Stimulated activated CD4-positive, alpha-beta T cell treated with anti-CD3 and anti-CD28 coated beads, Interleukin-1b, Interleukin-23, amount 100 ng/mL, for 48 hours (primary cell): ENCODE measurements at regions not wholly inside any gene's neighbourhood (a gene's known extent, or its start where the extent isn't known, plus 50 kb on each side); places are given as distances from the start of the nearest gene placed in this dataset.
"Not testable (repeated sequence)": the region's sequence is repeated elsewhere in the genome, so short reads cannot be mapped to it uniquely, and the experiment has no call there.

Experiments
- DNase-seq: peaks from one replicate; pipeline ENCODE4 v3.0.0-alpha.2; 2020

DNA sequence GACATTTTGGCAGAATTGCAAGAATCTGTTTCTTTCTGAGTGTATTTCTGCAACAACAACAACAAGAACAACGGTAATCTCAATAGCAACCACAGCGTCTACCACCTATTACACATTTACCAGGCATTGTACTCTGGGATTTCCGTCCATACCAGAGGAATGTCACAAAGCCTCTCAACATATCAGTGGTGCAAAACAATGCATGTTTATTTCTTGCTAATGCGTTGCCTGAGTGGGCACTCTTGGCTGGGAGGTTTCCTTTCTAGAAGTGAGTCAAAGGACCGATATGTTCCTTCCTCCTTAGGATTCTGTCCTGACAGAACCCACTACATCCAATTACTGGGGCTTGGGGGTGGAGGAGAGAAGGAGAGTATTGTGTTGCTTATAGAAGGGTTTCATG is 585.6 kb downstream of the TSN start:
- DNase-seq = no peak

DNA sequence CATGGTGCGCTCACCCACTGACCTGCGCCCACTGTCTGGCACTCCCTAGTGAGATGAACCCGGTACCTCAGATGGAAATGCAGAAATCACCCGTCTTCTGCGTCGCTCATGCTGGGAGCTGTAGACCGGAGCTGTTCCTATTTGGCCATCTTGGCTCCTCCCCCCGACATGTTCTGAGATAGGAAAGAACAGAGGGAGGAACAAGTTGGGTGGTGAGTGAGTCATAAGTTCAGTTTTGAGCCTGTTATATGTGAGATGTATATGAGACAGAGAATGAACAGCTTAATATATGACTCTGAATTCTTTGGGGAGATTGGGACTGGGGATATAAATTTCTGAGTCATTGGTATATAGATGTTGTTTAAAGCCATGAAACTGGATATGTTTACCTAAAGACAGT is 596.7 kb downstream of the TSN start:
- not testable (repeated sequence) for DNase-seq

DNA sequence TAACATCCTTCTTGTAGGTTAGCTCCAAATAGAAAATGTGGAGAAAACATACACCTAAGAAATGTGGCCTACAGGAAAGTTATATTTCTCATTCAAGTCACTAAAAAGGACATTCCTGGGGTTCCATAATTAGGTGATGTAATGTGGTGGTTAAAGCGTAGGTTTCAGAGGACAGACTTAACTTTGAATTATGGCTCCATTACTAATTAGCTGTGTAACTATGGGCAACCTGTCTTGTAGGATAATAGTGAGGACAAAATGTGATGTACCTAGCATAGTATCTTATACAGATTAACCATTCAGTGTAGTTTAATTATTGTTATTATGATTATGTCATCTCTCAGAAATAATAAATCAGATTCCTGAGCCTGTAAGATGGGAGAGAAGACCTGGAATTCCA is 602.5 kb downstream of the TSN start:
- DNase-seq = no peak

DNA sequence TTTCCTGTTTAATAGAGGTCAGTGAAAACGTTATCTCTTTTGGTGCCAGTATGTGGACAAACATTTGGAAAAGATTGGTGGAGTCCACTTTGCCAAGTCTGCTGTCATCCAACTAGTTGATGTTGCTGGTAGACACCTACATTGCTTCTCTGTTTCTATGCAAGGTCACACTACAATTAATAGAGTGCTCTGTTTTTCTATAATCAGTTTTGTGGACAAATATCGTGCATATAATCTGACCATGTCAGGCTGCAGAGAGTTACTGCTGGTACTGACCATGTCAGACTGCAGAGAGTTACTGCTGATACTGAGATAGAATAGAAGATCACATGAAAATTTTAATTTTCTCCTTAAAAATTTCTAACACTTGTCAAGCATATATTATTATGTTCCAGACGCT is 603.3 kb downstream of the TSN start:
- no peak for DNase-seq

DNA sequence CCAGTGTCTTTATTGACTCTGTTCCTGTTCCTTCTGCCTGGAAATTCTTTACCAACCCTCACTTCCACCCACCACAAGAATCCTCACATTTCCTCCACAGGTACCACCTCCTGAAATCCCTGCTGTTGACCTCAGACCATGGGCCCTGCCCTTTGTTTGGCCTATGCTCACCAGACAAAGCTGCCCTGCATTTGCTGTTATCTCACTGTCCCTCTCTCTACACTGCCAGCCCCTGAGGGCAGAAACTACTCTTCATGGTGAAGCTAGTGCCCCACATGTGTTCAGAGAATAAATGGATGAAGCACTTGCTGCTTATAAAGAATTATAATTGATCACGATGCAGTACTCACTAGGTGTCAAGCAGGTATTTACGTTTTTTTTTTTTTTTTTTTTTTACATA is 608.4 kb downstream of the TSN start:
- DNase-seq = no peak

DNA sequence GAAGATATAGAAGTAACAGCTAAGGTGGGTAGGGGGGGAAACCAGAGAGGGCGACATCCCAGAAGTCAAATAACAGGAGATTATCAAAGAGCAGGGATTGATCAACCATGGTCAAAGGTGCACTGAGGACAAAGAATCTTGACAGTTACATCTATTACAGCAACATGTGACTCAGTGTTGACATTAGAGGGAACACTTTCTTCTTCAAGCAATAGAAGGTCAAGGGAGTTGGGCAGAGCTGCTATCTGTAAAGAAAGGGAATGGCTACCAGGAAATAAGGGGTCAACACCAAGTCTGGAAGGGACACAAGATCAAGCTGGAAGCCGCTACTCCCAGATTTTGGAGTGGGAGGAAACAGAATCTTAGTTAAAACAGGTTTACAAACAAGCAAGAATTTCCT is 611.0 kb downstream of the TSN start:
- no peak for DNase-seq

DNA sequence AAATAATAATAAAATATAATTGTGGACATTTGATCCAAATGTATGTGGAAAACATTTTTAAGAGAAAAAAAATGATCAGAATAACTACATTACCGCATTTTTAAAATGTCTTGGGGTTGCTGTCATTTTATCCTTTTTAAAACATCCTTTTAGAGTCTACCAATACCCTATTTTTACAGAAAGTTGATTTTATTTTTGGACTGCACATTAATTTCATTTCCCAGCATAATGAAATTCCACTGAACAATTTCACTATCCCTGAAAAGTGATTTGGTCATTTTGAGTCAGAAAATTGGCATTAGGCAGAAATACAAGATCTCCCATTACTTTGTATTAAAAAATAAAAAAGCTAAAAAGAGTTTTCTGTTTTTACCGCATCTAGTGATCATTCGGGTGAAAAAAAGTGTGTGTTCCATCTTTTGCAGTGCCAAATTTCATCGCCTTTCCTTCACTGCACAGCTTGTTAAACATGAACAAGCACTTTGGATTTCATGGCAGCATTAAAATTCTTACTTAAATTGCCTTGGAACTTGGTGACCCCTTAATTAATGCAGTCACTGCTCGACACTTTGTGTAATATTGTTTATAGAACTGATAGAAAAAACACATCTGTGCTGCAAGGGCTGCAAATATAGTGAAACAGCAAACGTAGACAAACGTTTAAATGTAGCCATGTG is 611.7 kb downstream of the TSN start:
- no peak for DNase-seq

DNA sequence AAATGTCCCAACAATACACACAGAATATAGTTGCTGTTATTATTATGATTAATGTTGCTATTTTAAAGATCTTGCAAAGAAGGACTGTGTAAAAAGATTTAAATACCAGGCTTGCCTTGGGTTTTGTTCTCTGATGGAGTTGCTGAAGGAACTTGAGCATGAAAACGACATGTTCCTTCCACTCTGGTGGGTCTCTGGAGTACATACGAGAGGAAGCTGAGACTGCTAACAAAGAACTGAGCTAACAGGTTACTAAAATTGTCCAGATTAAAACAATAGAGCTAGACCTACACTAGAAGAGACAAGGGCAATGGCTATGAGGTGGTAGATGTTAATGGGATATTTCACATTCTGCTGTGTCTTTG is 612.2 kb downstream of the TSN start:
- DNase-seq = no peak

DNA sequence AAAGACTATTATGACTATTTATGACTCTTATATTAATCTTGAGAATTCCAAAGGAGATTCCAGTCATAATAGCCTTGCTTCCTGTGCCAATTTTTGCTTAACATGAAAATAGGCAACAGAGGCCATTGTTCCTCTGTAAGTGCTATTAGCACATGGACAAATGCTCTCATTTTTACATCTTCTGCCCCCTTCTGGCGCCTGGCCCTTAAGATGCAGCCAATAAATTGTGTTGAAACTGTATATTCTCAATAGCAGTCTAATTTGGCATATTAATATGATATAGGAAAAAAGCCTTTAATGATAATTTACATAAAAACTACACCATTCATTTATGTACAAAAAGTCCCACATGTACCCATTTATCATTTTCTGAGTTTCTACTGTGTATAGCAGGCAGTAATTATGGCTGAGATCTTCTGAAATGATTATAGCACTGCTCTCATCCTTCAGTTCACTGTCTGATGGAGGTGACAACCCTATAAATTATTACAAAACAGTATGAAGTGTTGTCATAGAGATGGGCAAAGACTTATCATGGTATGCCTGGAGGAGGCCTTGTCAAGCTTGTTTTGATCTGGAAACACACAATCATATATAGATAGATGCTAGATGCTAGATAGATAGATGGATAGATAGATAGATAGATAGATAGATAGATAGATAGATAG is 613.3 kb downstream of the TSN start:
- DNase-seq = no peak

DNA sequence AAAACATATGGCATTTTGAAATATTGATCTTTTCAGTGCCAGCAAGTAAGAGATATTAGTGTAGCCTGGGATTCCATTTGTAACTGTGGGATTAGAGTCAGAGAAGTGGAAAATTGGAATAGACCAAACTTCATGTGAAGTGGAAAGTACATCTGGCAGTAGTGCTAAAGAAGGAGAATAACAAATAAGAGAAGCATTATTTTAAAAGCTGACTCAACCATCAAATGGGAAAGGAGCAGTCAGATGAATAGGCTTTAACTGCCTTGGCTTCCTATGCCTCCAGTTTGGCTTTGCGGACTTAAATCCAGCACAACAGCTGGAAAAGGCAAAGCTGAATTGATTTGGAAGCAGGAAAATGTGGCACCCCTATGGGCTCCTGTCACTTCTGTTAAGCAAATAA is 623.1 kb downstream of the TSN start:
- DNase-seq = no peak

DNA sequence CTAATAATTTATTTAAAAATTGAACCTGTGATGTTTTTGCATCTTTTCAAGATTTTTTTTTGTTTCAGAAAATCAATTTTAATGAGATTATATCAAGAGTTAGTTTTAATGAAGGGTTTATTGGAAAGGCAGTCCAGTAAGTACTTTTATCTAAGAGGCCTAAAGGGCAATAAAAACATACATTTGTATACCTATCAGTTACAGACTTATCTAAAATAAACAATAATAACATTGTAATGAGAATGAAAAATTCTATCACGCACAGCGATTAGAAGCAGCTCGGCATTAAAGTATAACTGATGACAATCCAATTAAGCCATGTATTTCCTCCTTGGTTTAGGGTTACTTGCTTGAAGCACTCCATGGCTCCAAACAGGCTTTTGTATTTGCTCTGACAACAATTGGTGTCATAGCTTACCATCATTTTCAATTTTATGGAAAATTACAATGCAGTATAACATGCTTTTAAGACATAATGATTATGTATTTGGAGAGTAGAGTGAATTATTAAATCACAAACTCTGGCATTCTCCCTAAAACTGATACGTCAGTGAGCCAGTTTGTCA is 629.4 kb downstream of the TSN start:
- no peak for DNase-seq

DNA sequence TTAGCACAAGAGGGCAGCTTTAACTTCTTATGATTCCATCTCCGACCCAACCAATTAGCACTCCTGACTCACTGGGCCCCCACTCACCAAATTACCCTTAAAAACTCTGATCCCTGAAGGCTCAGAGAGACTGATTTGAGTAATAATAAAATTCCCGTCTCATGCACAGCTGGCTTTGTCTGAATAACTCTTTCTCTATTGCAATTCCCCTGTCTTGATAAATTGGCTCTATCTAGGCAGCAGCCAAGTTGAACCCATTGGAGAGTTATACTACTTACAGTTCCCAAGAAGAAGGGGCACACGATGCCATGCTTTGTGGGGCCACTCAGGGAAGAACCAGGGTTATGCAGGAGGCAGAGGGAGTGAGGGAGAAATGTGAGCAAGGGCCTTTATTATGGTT is 632.8 kb downstream of the TSN start:
- no peak for DNase-seq

DNA sequence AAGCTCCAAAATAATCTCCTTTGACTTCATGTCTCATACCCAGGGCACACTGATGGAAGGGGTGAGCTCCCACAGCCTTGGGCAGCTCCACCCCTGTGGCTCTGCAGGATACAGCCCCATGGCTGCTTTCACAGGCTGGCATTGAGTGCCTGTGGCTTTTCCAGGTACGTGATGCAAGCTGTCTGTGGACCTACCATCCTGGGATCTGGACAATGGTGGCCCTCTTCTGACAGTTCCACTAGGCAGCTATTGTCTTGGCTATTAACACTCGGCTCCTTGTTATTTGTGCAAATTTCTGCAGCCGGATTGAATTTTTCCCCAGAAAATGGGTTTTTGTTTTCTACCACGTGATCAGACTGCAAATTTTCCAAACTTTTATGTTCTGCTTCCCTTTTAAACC is 634.2 kb downstream of the TSN start:
- DNase-seq = no peak

DNA sequence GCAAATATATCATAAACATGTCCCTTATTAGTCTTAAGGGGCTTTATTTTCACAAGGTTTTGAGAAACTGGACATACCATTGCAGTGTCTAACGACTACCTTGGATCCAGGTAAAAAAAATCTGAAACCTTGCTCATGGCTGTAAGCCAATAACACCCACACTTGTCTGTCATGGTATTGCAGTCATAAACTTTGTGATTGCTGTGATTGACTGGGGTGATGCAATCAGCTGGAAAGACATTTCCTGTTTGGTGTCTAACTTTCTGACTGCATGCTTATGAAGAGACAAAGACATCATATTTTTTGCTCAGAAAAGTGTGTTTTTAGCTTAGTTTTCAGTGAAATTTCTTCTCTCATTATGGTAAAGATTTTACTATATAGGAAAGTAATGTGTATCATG is 635.0 kb downstream of the TSN start:
- no peak for DNase-seq

DNA sequence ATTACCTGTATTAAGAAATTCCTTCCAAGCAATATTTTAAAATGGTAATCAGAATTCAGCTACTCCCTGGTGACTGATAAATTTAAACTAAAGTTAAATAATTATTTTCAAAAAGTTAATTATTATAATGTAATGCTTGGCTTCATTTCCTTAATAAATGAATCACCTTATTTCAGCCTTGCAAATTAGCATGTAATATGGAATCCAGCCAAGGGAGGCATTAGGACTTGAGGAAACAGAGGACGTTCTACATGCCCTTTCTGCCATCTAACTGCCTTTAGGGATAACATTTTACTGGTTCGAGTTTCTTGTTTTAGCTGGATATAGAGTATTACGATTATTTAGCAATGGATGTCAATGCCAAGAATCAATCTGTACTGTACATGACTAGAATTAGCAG is 636.3 kb downstream of the TSN start:
- DNase-seq = no peak

DNA sequence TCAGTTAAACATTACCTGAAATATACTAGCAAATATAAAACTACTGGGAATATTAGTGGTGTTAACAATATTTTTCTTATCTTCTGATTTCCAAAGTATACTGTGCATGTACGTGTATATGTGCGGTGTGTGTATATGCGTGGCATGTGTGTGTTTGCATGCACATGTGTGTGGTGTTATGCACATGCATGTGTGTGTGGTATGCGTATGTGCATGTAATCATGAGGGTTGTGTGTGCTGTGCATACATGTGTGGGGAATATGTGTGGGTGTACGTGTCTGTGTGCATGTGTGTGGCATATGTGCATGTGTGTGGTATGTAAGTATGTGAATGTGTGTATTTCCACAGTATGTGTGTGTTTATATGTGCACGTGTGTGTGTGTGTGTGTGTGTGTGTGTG is 640.2 kb downstream of the TSN start:
- DNase-seq = no peak

DNA sequence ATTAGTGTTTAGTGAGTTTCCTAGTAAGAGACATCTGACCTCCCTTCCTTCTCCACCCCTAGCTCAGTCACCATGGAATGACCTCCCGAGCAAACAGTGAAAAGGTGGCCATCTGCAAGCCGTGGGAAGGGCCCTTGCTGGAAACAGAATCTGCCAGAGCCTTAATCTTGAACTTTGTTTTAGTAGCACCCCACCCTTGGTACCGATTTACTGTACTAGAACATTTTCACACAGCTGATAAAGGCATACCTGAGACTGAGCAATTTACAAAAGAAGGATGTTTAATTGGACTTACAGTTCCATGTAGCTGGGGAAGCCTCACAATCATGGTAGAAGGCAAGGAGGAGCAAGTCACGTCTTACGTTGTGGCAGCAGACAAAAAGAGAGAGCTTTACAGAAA is 655.8 kb downstream of the TSN start:
- no peak for DNase-seq

DNA sequence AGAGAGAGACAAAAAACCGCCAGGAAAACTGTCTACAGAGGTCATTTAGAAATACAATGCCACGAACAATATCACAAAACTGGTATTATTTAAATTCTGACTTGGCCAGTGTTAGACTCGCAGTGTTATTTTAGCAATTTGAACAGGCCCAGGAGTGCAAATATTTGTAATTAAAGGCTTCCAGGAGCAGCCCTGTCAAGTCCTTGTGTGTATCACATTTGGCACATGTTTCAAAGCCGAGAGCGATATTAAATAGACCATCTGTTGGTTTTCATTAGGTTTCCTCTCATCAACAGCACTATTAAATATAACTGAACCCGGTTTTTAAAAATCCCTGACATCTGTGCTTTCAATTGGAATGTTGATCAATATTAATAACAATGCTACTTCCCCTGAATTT is 656.9 kb downstream of the TSN start:
- no peak for DNase-seq

DNA sequence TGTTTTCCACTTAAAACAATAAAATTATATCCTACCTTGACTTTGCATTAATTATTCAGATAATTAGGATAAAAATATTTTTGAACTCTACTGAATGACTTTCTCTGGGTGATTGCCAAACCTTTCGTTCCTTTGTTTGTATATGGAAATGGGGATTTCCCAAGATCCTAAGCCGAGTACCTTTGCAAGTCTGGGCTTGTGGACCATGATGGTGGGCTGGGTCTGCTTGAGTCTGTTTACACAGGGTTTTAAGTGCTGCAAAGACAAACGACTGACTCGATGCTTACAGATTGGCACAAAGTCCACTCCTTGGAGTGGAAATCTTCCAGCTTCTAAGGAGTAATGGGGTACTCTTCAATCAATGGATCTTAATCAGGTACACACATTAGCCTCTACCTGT is 659.5 kb downstream of the TSN start:
- no peak for DNase-seq

DNA sequence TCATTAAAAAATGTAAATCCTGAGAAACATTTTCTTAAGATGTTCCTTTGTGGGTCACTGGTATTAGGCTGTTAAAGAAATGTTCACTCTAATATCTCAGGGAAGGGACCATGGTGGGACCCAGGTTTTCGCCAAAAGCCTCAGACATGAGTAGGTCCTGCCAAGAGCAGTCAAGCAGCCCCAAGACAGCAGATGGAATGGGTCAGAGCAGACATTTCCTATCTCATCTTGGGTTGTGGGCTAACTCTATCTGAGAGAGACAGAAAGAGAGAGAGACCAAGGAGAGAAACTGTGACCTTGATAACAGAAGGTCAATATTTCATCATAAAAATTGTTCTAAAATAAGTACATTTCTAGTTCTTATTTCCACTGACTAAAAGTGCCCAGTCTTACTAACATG is 661.7 kb downstream of the TSN start:
- DNase-seq = no peak

DNA sequence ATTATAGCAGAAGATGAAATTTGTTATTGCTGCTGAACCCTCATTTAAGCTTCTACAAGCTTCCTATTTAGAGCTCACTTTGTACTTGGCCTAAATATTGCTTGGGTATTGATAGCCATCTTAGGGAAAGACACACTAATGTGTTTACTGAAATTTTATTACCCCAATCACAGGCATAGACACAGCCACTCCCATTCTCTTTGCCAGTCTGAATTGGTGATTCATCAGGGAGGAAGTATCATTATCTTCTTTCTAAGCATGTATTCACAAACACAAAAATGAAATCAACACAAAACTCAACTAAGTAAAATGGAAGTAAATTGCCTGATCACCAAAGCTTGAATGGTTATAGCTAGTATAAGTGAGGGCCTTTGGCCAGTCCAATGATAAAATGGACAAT is 666.3 kb downstream of the TSN start:
- DNase-seq = no peak

DNA sequence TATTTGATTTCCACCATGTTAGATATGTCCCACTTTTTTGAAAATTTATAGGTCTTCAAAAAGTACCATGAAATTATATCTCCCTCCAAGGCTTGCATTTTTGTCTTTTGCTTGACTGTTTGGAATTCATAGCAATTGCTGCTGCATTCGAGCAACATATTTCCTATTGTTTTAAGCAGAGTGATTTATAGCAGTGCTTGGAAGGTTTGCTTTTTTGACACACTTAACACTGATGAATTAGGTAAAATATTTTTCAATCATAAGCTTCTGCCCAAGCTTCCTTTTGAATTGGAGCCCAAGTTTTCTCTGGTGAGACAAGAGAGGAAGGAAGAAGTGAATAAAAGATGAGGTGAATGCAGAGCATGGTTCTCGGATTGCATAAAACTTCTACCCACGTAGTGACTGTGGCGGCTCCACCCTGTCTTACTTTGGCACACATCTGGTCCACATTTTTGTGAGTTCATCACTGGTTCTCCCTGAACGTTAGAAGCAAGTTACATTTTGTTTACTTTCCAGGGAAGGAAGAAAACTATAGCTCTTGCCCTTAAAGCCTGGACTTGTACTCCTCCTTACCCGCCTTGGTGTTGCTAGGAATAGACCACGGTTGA is 667.0 kb downstream of the TSN start:
- no peak for DNase-seq

DNA sequence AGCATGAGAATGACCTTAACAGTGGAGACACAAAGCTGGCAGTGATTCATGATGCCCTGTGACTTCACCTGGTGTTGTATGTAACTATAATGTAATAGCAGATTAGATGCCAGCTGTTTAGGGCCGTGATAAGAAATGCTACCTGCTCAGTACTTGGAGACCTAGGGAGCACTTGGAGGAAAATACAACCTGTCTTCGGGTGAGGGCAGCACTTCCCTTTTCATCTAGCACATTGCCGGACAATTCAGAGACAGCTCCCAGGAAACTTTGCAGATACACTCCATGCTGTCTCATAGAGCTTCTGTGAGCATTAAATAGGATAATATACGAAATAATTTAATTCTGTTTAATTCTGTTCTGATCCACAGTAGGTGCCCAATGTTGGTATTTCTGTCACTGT is 668.5 kb downstream of the TSN start:
- DNase-seq = no peak

DNA sequence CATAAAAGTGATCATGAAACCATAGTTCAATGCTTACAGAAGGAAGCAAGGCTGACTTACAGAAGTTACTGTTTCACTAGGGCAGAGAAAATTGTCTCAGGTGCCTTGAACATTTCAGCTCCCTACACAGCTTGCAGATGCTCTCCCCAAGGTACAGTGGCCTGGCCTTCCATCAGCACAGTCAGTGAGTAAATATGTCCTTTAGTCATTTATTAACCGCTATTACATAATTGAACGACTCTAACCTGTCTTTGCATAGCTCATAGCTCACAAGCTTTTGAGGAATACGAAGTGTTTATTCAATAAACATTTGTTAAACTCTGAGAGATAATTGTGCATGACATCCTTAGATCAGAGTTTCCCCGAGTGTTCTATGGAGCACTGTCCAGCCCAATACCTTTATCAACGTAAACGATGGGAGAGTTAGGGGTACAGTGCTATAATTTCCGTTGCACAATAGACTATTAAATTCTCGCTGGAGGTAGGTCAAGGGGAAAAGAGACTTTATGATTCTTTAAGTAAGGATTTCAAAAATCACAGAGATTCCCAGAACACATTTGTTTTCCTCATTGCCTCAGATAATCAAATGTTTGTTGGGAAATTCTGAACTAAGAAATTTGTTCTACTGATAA is 677.8 kb downstream of the TSN start:
- DNase-seq = no peak
